22Rv1 (cell line): ENCODE measurements at regions not wholly inside any gene's neighbourhood (a gene's known extent, or its start where the extent isn't known, plus 50 kb on each side); places are given as distances from the start of the nearest gene placed in this dataset.

ENCODE experiments used
- ZFX ChIP-seq: fragments of 450-650 bp; IDR thresholded peaks from 2 replicates; pipeline ENCODE4 v1.6.1; 2017; ENCODE audit warnings: antibody characterized with exemption, borderline replicate concordance
- TF ChIP-seq, protein P1 (sequence below): fragments of 450-650 bp; IDR thresholded peaks from 2 replicates; pipeline ENCODE4 v1.5.1; 2017; ENCODE audit warnings: mild to moderate bottlenecking

DNA sequence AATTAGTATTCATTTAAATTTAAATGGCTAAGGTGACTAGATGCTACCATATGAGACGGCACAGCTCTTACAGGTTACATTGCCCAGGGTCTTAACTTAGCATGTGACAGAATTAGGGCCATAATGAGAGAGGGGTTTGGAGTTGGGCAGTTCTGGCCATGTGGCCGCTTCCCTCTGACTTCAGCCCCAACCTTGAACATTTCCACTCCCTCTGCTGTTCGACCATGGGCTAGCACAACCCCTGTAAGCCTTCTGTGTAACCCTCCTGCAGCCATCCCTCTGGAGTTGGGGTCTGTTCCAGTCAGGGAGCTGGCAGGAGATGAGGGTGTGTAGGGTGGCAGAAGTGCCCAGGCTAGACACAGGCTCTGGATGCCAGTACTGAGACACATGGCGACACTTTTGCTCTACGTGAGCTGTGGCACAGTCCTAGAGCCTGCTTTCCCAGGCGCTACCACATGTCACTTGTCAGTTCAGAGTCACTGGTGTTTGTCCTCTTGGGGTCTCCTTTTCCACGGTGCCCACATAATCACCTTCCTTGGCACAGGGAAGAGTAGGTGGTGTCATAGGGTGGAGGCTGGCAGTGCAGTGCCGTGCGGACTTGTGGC is 128.7 kb upstream of the PITX1 start:
- TF ChIP-seq, protein P1, sequence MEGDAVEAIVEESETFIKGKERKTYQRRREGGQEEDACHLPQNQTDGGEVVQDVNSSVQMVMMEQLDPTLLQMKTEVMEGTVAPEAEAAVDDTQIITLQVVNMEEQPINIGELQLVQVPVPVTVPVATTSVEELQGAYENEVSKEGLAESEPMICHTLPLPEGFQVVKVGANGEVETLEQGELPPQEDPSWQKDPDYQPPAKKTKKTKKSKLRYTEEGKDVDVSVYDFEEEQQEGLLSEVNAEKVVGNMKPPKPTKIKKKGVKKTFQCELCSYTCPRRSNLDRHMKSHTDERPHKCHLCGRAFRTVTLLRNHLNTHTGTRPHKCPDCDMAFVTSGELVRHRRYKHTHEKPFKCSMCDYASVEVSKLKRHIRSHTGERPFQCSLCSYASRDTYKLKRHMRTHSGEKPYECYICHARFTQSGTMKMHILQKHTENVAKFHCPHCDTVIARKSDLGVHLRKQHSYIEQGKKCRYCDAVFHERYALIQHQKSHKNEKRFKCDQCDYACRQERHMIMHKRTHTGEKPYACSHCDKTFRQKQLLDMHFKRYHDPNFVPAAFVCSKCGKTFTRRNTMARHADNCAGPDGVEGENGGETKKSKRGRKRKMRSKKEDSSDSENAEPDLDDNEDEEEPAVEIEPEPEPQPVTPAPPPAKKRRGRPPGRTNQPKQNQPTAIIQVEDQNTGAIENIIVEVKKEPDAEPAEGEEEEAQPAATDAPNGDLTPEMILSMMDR = no peak
- TF ChIP-seq ZFX = no peak
